GM12878 (cell line): ENCODE measurements at regions not wholly inside any gene's neighbourhood (a gene's known extent, or its start where the extent isn't known, plus 50 kb on each side); places are given as distances from the start of the nearest gene placed in this dataset.

Experiments used
- ATAC-seq: fragments of 200-7000 bp; cut with Tn5 transposase; 3 replicates; pipeline ENCODE4 v1.9.1; 2020; ENCODE audit warnings: mild to moderate bottlenecking, moderate library complexity
- BruUV-seq: library from RNA; stranded (reverse); fragments of 400-500 nt; replicated peaks from 2 replicates; lab custom pipeline; 2021; lab: Mats Ljungman, UMichigan
- CTCF ChIA-PET: fragments of 300-600 bp; sonication (Branson Sonifier 250); formaldehyde crosslinking; extraction: SDS; loops from one replicate; lab custom pipeline; 2021; ENCODE audit warnings: inconsistent platforms; lab: Yijun Ruan, JAX
- POLR2A ChIA-PET: fragments of 350-600 bp; formaldehyde crosslinking; extraction: SDS; loops from one replicate; lab custom pipeline; 2021; ENCODE audit warnings: inconsistent platforms; lab: Charles Lee
- RAD21 ChIA-PET: fragments of 300-600 bp; sonication (Branson Sonifier 250); formaldehyde crosslinking; loops from one replicate; lab custom pipeline; 2023; ENCODE audit warnings: antibody characterized with exemption; ENCODE audit not compliant: unreplicated experiment; lab: Charles Lee
- SMC1A ChIA-PET: fragments of 300-600 bp; sonication (Branson Sonifier 250); formaldehyde crosslinking; loops from one replicate; lab custom pipeline; 2023; ENCODE audit not compliant: unreplicated experiment, uncharacterized antibody; lab: Charles Lee
- DNase-seq: peaks from one replicate; pipeline ENCODE4 v3.0.0-alpha.2; 2011; ENCODE audit warnings: low read depth, low spot score
- FAIRE-seq: peaks from 3 replicates; lab custom pipeline; 2011; peaks lifted over from hg19 to GRCh38; lab: Jason Lieb, UNC
- H2AFZ ChIP-seq: 2 replicates; pipeline ENCODE4 v1.6.0; 2011; ENCODE audit warnings: low read depth, low read length, control low read depth; ENCODE audit not compliant: control insufficient read depth
- H3K27ac ChIP-seq: 2 replicates; pipeline ENCODE4 v1.5.1; 2011; ENCODE audit warnings: control low read depth; ENCODE audit not compliant: control insufficient read depth, insufficient read depth
- H3K27me3 ChIP-seq, 2 experiments: replicated peaks in 1 of 2; 2 replicates each; pipeline versions ENCODE4 v1.6.0 to v1.6.1; 2011; ENCODE audit warnings: low read length in 1 of 2; ENCODE audit not compliant: control insufficient read depth in 2 of 2, insufficient read depth in 2 of 2
- H3K36me3 ChIP-seq, 2 experiments: 2 replicates each; pipeline ENCODE4 v1.5.1; 2011; ENCODE audit warnings: low read length in 1 of 2; ENCODE audit not compliant: control insufficient read depth in 2 of 2, insufficient read depth in 2 of 2
- H3K4me1 ChIP-seq: 2 replicates; pipeline ENCODE4 v1.6.1; 2011; ENCODE audit warnings: mild to moderate bottlenecking, low read length, moderate library complexity, mixed read lengths; ENCODE audit not compliant: control insufficient read depth, insufficient read depth
- H3K4me2 ChIP-seq: 2 replicates; pipeline ENCODE4 v1.6.0; 2011; ENCODE audit warnings: control low read depth; ENCODE audit not compliant: control insufficient read depth, insufficient read depth
- H3K4me3 ChIP-seq: fragments of 200-600 bp; sonication (generic); 2 replicates; pipeline ENCODE4 v1.5.1; 2016
- H3K79me2 ChIP-seq: 2 replicates; pipeline ENCODE4 v1.6.0; 2011; ENCODE audit warnings: low read length; ENCODE audit not compliant: control insufficient read depth, insufficient read depth
- H3K9ac ChIP-seq: 2 replicates; pipeline ENCODE4 v1.8.0; 2011; ENCODE audit warnings: low read length, control low read depth, mixed read lengths; ENCODE audit not compliant: control insufficient read depth, insufficient read depth
- H3K9me3 ChIP-seq: replicated peaks from 3 replicates; pipeline ENCODE4 v1.5.1; 2011; ENCODE audit warnings: mild to moderate bottlenecking, low read length; ENCODE audit not compliant: control insufficient read depth, insufficient read depth
- H4K20me1 ChIP-seq: 2 replicates; pipeline ENCODE4 v1.6.0; 2011; ENCODE audit not compliant: control insufficient read depth, insufficient read depth
- BMI1 ChIP-seq: fragments of 450-650 bp; IDR thresholded peaks from 2 replicates; pipeline ENCODE4 v1.6.1; 2016; ENCODE audit warnings: mild to moderate bottlenecking, moderate library complexity, borderline replicate concordance
- CHD2 ChIP-seq: IDR thresholded peaks from 2 replicates; pipeline ENCODE4 v1.6.1; 2011; ENCODE audit warnings: low read depth, low read length, improper control_type of control experiment, borderline replicate concordance
- RB1 ChIP-seq: fragments of 450-650 bp; formaldehyde crosslinking; IDR thresholded peaks from 2 replicates; pipeline ENCODE4 v1.6.1; 2017; ENCODE audit warnings: mild to moderate bottlenecking, borderline replicate concordance
- WGBS: methylation state at CpG from one replicate; pipeline ENCODE4 v1.1.6; 2016; ENCODE audit warnings: low lambda C conversion rate; ENCODE audit not compliant: insufficient replicate concordance, insufficient coverage; ENCODE audit errors: missing lambda C conversion rate; 5-methylcytosine and 5-hydroxymethylcytosine counted together
- in situ Hi-C: fragments of 300-500 bp; cut with MboI; formaldehyde crosslinking; loops from 9 replicates; pipeline ENCODE4 v1.14.3; 2018; ENCODE audit warnings: mixed read lengths
- intact Hi-C: fragments of 100-400 bp; cut with micrococcal nuclease; formaldehyde crosslinking; loops from one replicate; pipeline ENCODE4 v1.14.2; 2022; ENCODE audit not compliant: unreplicated experiment
- TF ChIP-seq, protein P1 (sequence below): fragments of 450-650 bp; IDR thresholded peaks from 2 replicates; pipeline ENCODE4 v1.6.1; 2014; ENCODE audit warnings: mild to moderate bottlenecking
- TF ChIP-seq, protein P2 (sequence below): fragments of 450-650 bp; IDR thresholded peaks from 2 replicates; pipeline ENCODE4 v1.6.1; 2017; ENCODE audit warnings: mild to moderate bottlenecking, moderate library complexity

DNA sequence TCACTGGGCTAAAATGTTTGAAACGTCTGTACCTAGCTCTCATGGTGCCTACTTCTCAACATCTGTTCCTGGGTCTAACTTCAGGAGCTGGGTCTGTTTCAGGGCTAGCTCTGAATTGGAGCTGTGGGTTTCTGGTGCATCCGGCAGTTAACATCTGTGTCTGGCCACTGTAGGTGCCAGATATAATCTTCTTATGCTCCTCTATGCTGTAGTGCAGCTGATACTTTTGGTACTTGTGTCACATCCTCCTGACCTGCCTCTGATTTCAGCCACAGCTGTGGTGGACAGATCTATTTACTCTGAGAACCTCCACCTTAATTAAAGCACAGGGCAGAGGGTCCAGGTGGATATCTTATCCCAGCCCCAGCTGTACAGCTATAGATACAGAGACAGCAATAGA is 496.5 kb upstream of the CDH11 start:
- intact Hi-C loops = no loop called here
- no peak overlapping the region for H3K9ac ChIP-seq
- H2AFZ ChIP-seq = no peak overlapping the region
- no peaks in the 10 kb centered on the region for H4K20me1 ChIP-seq
- H3K4me1 ChIP-seq = no peaks in the 10 kb centered on the region
- POLR2A ChIA-PET = no interaction called here
- SMC1A ChIA-PET = no interaction called here
- 0% methylated on average over 2 of the region's 2 CpGs for WGBS
- ATAC-seq (no peak), FAIRE-seq (no peak), DNase-seq (no peak)
- H3K79me2 ChIP-seq = no peaks in the 10 kb centered on the region
- in situ Hi-C loops = no loop called here
- H3K36me3 ChIP-seq = no peaks in the 10 kb centered on the region
- no TSS peak for BruUV-seq
- no peak overlapping the region for H3K4me3 ChIP-seq
- H3K4me2 ChIP-seq = no peak overlapping the region
- TF ChIP-seq, protein P1, sequence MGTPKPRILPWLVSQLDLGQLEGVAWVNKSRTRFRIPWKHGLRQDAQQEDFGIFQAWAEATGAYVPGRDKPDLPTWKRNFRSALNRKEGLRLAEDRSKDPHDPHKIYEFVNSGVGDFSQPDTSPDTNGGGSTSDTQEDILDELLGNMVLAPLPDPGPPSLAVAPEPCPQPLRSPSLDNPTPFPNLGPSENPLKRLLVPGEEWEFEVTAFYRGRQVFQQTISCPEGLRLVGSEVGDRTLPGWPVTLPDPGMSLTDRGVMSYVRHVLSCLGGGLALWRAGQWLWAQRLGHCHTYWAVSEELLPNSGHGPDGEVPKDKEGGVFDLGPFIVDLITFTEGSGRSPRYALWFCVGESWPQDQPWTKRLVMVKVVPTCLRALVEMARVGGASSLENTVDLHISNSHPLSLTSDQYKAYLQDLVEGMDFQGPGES = no peak
- TF ChIP-seq BMI1 = no peak
- no peak for TF ChIP-seq CHD2
- RAD21 ChIA-PET = no interaction called here
- H3K9me3 ChIP-seq = no peaks in the 10 kb centered on the region
- H3K27me3 ChIP-seq = no peaks in the 10 kb centered on the region
- CTCF ChIA-PET = no interaction called here
- H3K27ac ChIP-seq = no peak overlapping the region

DNA sequence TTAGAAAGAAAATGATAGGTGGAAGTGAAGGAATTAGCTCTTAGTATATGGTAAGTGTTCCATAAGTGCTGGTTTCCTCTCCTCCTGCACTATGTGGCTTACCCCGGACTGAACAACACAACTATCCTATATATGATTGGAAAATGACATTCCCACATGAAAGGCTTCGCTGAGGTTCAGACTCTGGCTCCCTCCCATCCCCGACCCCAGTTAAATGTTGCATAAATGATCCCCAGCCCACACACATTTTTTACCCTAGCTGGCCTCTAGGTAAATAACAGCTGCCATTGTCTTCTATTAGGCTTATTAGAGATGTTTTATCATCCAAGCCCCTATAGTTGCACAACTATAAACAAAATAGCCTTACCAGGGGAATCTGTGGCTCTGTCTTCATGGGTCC is 495.6 kb upstream of the CDH11 start:
- no peaks in the 10 kb centered on the region for H3K79me2 ChIP-seq
- no peaks in the 10 kb centered on the region for H4K20me1 ChIP-seq
- intact Hi-C loops (no loop called here), in situ Hi-C loops (no loop called here)
- no peaks in the 10 kb centered on the region for H3K9me3 ChIP-seq
- DNase-seq (no peak), ATAC-seq (no peak), FAIRE-seq (no peak)
- no peak for TF ChIP-seq RB1
- TF ChIP-seq, protein P2, sequence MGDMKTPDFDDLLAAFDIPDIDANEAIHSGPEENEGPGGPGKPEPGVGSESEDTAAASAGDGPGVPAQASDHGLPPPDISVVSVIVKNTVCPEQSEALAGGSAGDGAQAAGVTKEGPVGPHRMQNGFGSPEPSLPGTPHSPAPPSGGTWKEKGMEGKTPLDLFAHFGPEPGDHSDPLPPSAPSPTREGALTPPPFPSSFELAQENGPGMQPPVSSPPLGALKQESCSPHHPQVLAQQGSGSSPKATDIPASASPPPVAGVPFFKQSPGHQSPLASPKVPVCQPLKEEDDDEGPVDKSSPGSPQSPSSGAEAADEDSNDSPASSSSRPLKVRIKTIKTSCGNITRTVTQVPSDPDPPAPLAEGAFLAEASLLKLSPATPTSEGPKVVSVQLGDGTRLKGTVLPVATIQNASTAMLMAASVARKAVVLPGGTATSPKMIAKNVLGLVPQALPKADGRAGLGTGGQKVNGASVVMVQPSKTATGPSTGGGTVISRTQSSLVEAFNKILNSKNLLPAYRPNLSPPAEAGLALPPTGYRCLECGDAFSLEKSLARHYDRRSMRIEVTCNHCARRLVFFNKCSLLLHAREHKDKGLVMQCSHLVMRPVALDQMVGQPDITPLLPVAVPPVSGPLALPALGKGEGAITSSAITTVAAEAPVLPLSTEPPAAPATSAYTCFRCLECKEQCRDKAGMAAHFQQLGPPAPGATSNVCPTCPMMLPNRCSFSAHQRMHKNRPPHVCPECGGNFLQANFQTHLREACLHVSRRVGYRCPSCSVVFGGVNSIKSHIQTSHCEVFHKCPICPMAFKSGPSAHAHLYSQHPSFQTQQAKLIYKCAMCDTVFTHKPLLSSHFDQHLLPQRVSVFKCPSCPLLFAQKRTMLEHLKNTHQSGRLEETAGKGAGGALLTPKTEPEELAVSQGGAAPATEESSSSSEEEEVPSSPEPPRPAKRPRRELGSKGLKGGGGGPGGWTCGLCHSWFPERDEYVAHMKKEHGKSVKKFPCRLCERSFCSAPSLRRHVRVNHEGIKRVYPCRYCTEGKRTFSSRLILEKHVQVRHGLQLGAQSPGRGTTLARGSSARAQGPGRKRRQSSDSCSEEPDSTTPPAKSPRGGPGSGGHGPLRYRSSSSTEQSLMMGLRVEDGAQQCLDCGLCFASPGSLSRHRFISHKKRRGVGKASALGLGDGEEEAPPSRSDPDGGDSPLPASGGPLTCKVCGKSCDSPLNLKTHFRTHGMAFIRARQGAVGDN = no peak
- no peak overlapping the region for H3K9ac ChIP-seq
- ChIA-PET SMC1A (no interaction called here), POLR2A (no interaction called here), CTCF (no interaction called here), RAD21 (no interaction called here)
- H3K4me2 ChIP-seq = no peak overlapping the region
- H3K4me1 ChIP-seq = no peaks in the 10 kb centered on the region
- H3K27ac ChIP-seq = no peak overlapping the region
- no peak overlapping the region for H2AFZ ChIP-seq
- H3K27me3 ChIP-seq = no peaks in the 10 kb centered on the region
- WGBS = 2% methylated on average over 3 of the region's 3 CpGs
- no peak overlapping the region for H3K4me3 ChIP-seq
- H3K36me3 ChIP-seq = no peaks in the 10 kb centered on the region
- no TSS peak for BruUV-seq
